ENCODE measurements at regions not wholly inside any gene's neighbourhood (a gene's known extent, or its start where the extent isn't known, plus 50 kb on each side); places are given as distances from the start of the nearest gene placed in this dataset.

GRCh38 chr3:153625506-153625905, 463.5 kb downstream of the RAP2B start:
- intact Hi-C loops (cut with DNase I): no loop called here
- 59 to 70% (median 66%) methylated on average over 3 of the region's 3 CpGs for WGBS, 4 donors
- Histone ChIP-seq H3K36me3 (replicated peaks in 1 of 2) (no peaks in the 10 kb centered on the region), H3K27me3 (no peaks in the 10 kb centered on the region), H3K9me3 (replicated peaks in 1 of 3) (no peaks in the 10 kb centered on the region), H3K4me3 (no peak overlapping the region), H3K4me1 (replicated peaks in 1 of 2) (no peaks in the 10 kb centered on the region), H3K27ac (no peak overlapping the region)
- TF ChIP-seq POLR2A (IDR thresholded peaks at IDR 0.05): no peak
- TF ChIP-seq, protein P1, sequence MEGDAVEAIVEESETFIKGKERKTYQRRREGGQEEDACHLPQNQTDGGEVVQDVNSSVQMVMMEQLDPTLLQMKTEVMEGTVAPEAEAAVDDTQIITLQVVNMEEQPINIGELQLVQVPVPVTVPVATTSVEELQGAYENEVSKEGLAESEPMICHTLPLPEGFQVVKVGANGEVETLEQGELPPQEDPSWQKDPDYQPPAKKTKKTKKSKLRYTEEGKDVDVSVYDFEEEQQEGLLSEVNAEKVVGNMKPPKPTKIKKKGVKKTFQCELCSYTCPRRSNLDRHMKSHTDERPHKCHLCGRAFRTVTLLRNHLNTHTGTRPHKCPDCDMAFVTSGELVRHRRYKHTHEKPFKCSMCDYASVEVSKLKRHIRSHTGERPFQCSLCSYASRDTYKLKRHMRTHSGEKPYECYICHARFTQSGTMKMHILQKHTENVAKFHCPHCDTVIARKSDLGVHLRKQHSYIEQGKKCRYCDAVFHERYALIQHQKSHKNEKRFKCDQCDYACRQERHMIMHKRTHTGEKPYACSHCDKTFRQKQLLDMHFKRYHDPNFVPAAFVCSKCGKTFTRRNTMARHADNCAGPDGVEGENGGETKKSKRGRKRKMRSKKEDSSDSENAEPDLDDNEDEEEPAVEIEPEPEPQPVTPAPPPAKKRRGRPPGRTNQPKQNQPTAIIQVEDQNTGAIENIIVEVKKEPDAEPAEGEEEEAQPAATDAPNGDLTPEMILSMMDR (IDR thresholded peaks at IDR 0.05): no peak
- no peak for DNase-seq

DNA sequence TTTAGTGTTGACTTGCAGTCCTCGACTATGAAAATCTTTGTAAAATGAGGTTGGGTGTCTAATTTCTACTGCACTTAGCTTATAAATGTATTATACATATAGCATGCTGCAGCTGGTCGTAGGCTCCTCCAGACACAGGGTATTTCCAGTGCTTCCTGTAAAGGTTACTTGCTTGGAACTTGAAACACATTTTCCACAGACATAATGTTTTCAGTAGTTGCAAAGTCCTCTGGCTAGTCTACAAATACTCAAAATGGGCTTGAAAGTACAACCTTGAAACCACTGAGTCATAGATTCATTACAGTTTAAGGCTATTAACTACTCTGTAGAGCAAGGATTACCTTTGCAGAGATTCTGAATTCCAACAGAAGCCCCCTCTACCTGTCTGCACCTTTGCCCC, 464.1 kb downstream of the RAP2B start:
- 58 to 69% (median 64%) methylated on average over 2 of the region's 2 CpGs for WGBS, 4 donors
- intact Hi-C loops (cut with DNase I): no loop called here
- Histone ChIP-seq H3K27ac (no peak overlapping the region), H3K4me3 (no peak overlapping the region), H3K9me3 (replicated peaks in 1 of 3) (no peaks in the 10 kb centered on the region), H3K27me3 (no peaks in the 10 kb centered on the region), H3K4me1 (replicated peaks in 1 of 2) (no peaks in the 10 kb centered on the region), H3K36me3 (replicated peaks in 1 of 2) (no peaks in the 10 kb centered on the region)
- no peak for TF ChIP-seq POLR2A (IDR thresholded peaks at IDR 0.05)
- TF ChIP-seq, protein P1 (IDR thresholded peaks at IDR 0.05): no peak
- no peak for DNase-seq

GRCh38 chr3:153628591-153628990, 466.6 kb downstream of the RAP2B start:
- no peak for TF ChIP-seq POLR2A (IDR thresholded peaks at IDR 0.05)
- TF ChIP-seq, protein P1 (IDR thresholded peaks at IDR 0.05): no peak
- no peaks in the 10 kb centered on the region for H3K27me3 ChIP-seq
- H3K4me1 ChIP-seq (replicated peaks in 1 of 2): no peaks in the 10 kb centered on the region
- no peaks in the 10 kb centered on the region for H3K36me3 ChIP-seq (replicated peaks in 1 of 2)
- H3K4me3 ChIP-seq: no peak overlapping the region
- H3K9me3 ChIP-seq (replicated peaks in 1 of 3): no peaks in the 10 kb centered on the region
- 40 to 46% (median 43%) methylated on average over 4 of the region's 4 CpGs for WGBS, 4 donors
- no peak for DNase-seq
- intact Hi-C loops (cut with DNase I): no loop called here
- H3K27ac ChIP-seq: no peak overlapping the region

DNA sequence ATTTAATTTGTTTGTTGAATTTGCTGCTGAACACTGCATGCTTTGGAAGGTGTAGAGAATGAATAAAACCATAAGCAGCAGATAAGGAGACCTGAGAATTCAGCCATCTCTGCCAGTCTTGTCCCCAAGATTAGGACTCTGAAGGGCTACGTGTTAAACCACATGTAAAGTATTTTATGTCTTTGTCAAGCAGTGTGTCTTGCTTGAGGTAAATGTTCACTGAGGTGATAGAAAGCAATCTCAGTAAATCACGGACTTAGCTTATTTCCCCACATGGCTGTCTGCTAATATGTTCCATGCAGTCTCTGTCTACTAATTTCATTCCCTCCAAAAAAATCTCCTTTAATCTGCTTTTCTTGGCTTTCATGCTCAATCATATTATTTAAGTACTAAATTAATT, 467.1 kb downstream of the RAP2B start:
- Histone ChIP-seq H3K27ac (no peak overlapping the region), H3K4me1 (replicated peaks in 1 of 2) (no peaks in the 10 kb centered on the region), H3K9me3 (replicated peaks in 1 of 3) (no peaks in the 10 kb centered on the region), H3K36me3 (replicated peaks in 1 of 2) (no peaks in the 10 kb centered on the region), H3K4me3 (no peak overlapping the region), H3K27me3 (no peaks in the 10 kb centered on the region)
- intact Hi-C loops (cut with DNase I): no loop called here
- 57 to 77% (median 64%) methylated on average over 2 of the region's 2 CpGs for WGBS, 4 donors
- no peak for DNase-seq
- TF ChIP-seq POLR2A (IDR thresholded peaks at IDR 0.05): no peak
- TF ChIP-seq, protein P1 (IDR thresholded peaks at IDR 0.05): no peak

Data from adrenal gland (tissue), 9 donors.